Endodermal cell (in vitro differentiated cells): ENCODE measurements at regions not wholly inside any gene's neighbourhood (a gene's known extent, or its start where the extent isn't known, plus 50 kb on each side); places are given as distances from the start of the nearest gene placed in this dataset.

Experiments
- DNase-seq: peaks from one replicate; pipeline ENCODE4 v3.0.0-alpha.2; 2017
- H3K27ac ChIP-seq: 2 replicates; pipeline ENCODE4 v1.5.1; 2013; ENCODE audit warnings: mild to moderate bottlenecking, low read depth, low read length, moderate library complexity
- H3K27me3 ChIP-seq: 2 replicates; pipeline ENCODE4 v1.6.1; 2013; ENCODE audit warnings: mild to moderate bottlenecking, low read length, moderate library complexity; ENCODE audit not compliant: insufficient read depth, control insufficient read depth, poor library complexity, severe bottlenecking
- H3K36me3 ChIP-seq: 2 replicates; pipeline ENCODE4 v1.7.0; 2013; ENCODE audit warnings: mild to moderate bottlenecking, low read length, moderate library complexity; ENCODE audit not compliant: control insufficient read depth, insufficient read depth
- H3K4me1 ChIP-seq: one replicate; pipeline ENCODE4 v1.7.0; 2013; ENCODE audit warnings: low read length; ENCODE audit not compliant: control insufficient read depth, insufficient read depth
- H3K4me3 ChIP-seq: 2 replicates; pipeline ENCODE4 v1.5.1; 2013; ENCODE audit warnings: mild to moderate bottlenecking, low read length, moderate library complexity
- H3K9ac ChIP-seq: 2 replicates; pipeline ENCODE4 v1.6.1; 2013; ENCODE audit warnings: mild to moderate bottlenecking, low read length, moderate library complexity; ENCODE audit not compliant: poor library complexity, severe bottlenecking; ENCODE audit errors: extremely low read depth
- H3K9me3 ChIP-seq: 2 replicates; pipeline ENCODE4 v1.6.1; 2013; ENCODE audit warnings: mild to moderate bottlenecking, low read length, moderate library complexity; ENCODE audit not compliant: control insufficient read depth
- H3K27ac Mint-ChIP-seq: 2 replicates; pipeline ENCODE4 v1.8.0; 2020; ENCODE audit warnings: mixed read lengths
- H3K27me3 Mint-ChIP-seq: 2 replicates; pipeline ENCODE4 v1.8.0; 2021; ENCODE audit warnings: mild to moderate bottlenecking, mixed read lengths; ENCODE audit not compliant: insufficient read depth
- H3K36me3 Mint-ChIP-seq: 2 replicates; pipeline ENCODE4 v1.8.0; 2020; ENCODE audit warnings: low read depth, mixed read lengths
- H3K4me1 Mint-ChIP-seq: 2 replicates; pipeline ENCODE4 v1.8.0; 2020; ENCODE audit warnings: mixed read lengths
- H3K4me3 Mint-ChIP-seq: 2 replicates; pipeline ENCODE4 v1.8.0; 2020; ENCODE audit warnings: mild to moderate bottlenecking, moderate library complexity, mixed read lengths
- H3K9me3 Mint-ChIP-seq: 2 replicates; pipeline ENCODE4 v1.8.0; 2020; ENCODE audit warnings: mild to moderate bottlenecking, mixed read lengths
- WGBS, 2 experiments: methylation state at CpG; one replicate each; pipeline versions ENCODE4 v1.1.5 to v1.1.7; 2013; ENCODE audit warnings: missing lambda C conversion rate in 2 of 2, mixed read lengths in 1 of 2; ENCODE audit not compliant: insufficient coverage in 1 of 2, insufficient read length in 1 of 2; 5-methylcytosine and 5-hydroxymethylcytosine counted together
- TF ChIP-seq, protein P1 (sequence below): fragments of 200-600 bp; sonication (generic); conservative IDR thresholded peaks from 2 replicates; pipeline ENCODE4 v1.5.0; 2021; ENCODE audit warnings: antibody characterized with exemption, mild to moderate bottlenecking

- no peak for DNase-seq
- H3K9me3 Mint-ChIP-seq, result no peaks in the 10 kb centered on the region
- Histone ChIP-seq H3K27ac (no peak overlapping the region), H3K4me1 (peaks cover 22% of the 10 kb centered on the region), H3K27me3 (no peaks in the 10 kb centered on the region), H3K36me3 (no peaks in the 10 kb centered on the region), H3K4me3 (no peak overlapping the region), H3K9ac (no peak overlapping the region), H3K9me3 (no peaks in the 10 kb centered on the region)
- H3K4me1 Mint-ChIP-seq, result peaks cover 31% of the 10 kb centered on the region
- TF ChIP-seq, protein P1, sequence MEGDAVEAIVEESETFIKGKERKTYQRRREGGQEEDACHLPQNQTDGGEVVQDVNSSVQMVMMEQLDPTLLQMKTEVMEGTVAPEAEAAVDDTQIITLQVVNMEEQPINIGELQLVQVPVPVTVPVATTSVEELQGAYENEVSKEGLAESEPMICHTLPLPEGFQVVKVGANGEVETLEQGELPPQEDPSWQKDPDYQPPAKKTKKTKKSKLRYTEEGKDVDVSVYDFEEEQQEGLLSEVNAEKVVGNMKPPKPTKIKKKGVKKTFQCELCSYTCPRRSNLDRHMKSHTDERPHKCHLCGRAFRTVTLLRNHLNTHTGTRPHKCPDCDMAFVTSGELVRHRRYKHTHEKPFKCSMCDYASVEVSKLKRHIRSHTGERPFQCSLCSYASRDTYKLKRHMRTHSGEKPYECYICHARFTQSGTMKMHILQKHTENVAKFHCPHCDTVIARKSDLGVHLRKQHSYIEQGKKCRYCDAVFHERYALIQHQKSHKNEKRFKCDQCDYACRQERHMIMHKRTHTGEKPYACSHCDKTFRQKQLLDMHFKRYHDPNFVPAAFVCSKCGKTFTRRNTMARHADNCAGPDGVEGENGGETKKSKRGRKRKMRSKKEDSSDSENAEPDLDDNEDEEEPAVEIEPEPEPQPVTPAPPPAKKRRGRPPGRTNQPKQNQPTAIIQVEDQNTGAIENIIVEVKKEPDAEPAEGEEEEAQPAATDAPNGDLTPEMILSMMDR, result no peak
- WGBS, 2 experiments, result 74 to 78% methylated on average over 6 to 8 of the region's 8 CpGs
- H3K36me3 Mint-ChIP-seq, result no peaks in the 10 kb centered on the region
- H3K27ac Mint-ChIP-seq, result no peak overlapping the region
- no peak overlapping the region for H3K4me3 Mint-ChIP-seq
- no peaks in the 10 kb centered on the region for H3K27me3 Mint-ChIP-seq
Observed at GRCh38 chr3:176692199-176692965, 504.9 kb downstream of the TBL1XR1 start.

- WGBS, 2 experiments, result 73 to 74% methylated on average over 6 to 7 of the region's 7 CpGs
- Mint-ChIP-seq H3K4me3 (no peak overlapping the region), H3K9me3 (peaks cover 6% of the 10 kb centered on the region), H3K36me3 (no peaks in the 10 kb centered on the region), H3K27ac (no peak overlapping the region), H3K27me3 (no peaks in the 10 kb centered on the region), H3K4me1 (peaks cover 16% of the 10 kb centered on the region)
- TF ChIP-seq, protein P1, result no peak
- Histone ChIP-seq H3K9me3 (peaks cover 5% of the 10 kb centered on the region), H3K4me3 (no peak overlapping the region), H3K27me3 (no peaks in the 10 kb centered on the region), H3K4me1 (peaks cover 10% of the 10 kb centered on the region), H3K27ac (no peak overlapping the region), H3K36me3 (no peaks in the 10 kb centered on the region), H3K9ac (no peak overlapping the region)
- DNase-seq, result no peak
Observed at GRCh38 chr3:176690083-176690869, 507.0 kb downstream of the TBL1XR1 start.

DNA sequence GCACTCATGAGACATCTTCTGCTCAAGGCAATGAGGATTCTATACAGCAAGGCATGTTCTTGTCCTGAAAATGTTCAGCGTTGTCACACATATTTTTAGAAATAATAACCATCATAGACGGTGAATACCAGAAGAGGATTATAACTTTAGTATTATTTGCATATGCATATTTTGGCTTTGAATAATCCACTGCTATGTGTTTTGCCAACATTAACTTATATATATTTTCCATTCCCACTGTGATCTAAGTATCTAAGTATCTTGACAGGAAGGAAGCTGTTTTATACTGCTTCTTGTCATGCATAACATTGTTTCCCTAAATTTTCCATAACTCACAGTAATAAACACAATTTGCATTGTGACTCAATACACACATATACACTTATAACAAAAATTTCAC, 509.5 kb downstream of the TBL1XR1 start:
- Mint-ChIP-seq H3K9me3 (peaks cover 9% of the 10 kb centered on the region), H3K4me1 (peaks cover 6% of the 10 kb centered on the region), H3K4me3 (no peak overlapping the region), H3K36me3 (no peaks in the 10 kb centered on the region), H3K27ac (no peak overlapping the region), H3K27me3 (no peaks in the 10 kb centered on the region)
- TF ChIP-seq, protein P1, result no peak
- H3K9ac ChIP-seq, result no peak overlapping the region
- H3K4me1 ChIP-seq, result no peaks in the 10 kb centered on the region
- no peak for DNase-seq
- no peaks in the 10 kb centered on the region for H3K27me3 ChIP-seq
- H3K36me3 ChIP-seq, result no peaks in the 10 kb centered on the region
- 100% methylated on average over 2 of the region's 2 CpGs; no CpG with 5 or more reads in 1 of the 2 experiments for WGBS, 2 experiments
- peaks cover 13% of the 10 kb centered on the region for H3K9me3 ChIP-seq
- no peak overlapping the region for H3K27ac ChIP-seq
- H3K4me3 ChIP-seq, result no peak overlapping the region
